Stimulated activated CD8-positive, alpha-beta memory T cell treated with anti-CD3 and anti-CD28 coated beads, Interleukin-7, amount 100 ng/mL, for 1 hour (primary cell): ENCODE measurements at regions not wholly inside any gene's neighbourhood (a gene's known extent, or its start where the extent isn't known, plus 50 kb on each side); places are given as distances from the start of the nearest gene placed in this dataset.

Experiments used
- DNase-seq, 2 donors: peaks; one replicate each; pipeline ENCODE4 v3.0.0-alpha.2; 2020; ENCODE audit warnings: low read depth in 2 of 2

GRCh38 chr15:93321881-93322282 is 232.9 kb upstream of the RGMA start:
- DNase-seq: no peak

GRCh38 chr15:93319121-93319814 is 230.3 kb upstream of the RGMA start:
- DNase-seq: no peak

DNA sequence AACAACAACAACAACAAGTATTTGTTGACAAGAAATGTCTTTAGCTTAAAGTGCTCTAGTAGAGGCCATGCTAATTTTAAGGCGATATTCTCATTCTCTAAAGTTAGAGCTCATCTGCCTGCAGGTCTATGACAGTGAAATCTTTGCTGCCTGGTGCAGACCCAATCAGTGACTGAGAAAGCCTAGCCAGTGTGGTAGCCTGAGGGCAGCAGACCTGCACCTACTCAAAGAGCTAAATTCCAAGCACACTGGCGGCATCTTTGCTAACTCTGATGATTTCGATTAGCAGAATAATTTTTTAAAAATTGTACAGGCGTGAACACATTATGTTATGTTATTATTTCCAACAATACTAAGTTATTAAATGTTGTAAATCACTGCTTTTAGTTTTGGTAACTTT is 228.8 kb upstream of the RGMA start:
- no peak for DNase-seq

- no peak for DNase-seq
Observed at GRCh38 chr15:93314245-93314644, 225.2 kb upstream of the RGMA start.

DNA sequence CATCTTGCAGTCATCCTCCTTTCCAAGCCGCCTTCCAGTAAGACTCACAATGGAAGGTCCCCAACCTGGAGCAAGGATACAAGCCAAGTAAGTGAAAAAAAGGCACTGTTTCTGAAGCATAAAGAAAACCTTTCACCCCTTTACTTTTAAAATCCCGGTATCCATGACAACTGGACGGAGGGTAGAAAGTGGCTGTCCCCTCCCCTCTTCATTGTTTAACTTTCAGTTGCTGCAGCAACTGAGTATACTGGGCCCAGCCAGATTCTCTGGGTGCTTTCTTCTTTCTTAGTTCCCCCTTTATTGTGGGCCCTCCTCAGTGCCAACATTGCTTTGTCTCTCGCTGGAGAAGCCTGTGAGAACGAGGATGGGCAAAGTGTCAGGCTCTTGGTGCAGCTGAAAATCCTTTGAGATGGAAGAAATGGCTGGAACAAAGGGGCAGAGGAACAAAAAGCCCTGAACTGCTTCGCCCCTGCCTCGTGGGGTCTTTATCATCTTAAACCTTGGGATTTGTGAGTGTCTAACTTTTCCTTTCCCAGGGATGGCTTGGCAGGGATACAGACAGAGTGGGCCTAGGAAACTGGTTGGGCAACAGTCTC is 224.0 kb upstream of the RGMA start:
- no peak for DNase-seq

DNA sequence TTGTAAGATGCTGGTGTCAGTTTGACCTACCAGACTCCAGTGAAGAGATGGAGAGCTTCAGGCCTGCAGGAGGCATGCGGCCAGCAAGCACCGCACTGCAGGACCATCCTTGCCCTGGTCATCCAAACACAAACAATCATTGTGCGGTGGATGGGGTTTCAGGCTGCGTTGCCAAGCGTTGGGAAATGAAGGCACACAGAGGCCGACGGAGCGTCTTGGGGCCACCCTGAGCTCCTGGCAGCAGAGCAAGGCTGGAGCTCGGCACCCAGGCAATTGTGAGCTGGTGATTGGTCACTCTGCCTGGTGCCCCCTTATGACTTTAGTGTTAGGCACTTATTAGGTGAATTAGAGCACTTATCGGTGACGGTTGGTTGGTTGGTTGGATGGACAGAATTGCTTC is 222.6 kb upstream of the RGMA start:
- no peak for DNase-seq

DNA sequence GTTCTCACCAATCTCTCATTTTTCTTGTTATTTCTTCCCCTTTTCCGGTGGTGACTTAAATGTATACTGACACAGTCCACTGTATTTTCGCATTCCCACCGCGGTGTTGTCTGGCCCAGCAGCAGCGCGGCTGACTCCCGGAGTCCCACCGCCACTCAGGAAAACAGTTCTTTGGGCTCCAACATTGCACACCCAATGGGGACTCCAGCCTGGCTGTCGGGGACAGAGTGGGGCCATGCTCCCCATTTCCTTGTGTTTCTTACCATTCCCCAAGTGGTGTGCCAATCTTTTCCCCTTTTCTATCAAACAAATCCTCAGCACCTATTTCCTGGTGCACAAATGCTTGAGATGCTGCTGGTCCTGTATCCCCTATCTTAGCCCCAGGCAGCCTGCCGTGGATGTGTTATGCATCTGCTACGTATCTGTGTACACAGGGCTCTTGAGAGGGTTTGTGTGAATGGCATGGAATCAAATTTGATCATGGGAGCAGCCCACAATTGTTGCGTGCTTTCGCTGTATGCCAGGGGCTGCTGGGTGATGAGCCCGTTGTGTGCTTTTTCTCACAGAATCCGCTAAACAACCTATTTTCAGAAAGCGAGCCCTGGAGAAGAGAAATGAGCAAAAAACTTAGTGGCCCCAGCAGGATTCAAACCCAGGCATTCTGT is 219.1 kb upstream of the RGMA start:
- no peak for DNase-seq

GRCh38 chr15:93307513-93307912 is 218.5 kb upstream of the RGMA start:
- no peak for DNase-seq

DNA sequence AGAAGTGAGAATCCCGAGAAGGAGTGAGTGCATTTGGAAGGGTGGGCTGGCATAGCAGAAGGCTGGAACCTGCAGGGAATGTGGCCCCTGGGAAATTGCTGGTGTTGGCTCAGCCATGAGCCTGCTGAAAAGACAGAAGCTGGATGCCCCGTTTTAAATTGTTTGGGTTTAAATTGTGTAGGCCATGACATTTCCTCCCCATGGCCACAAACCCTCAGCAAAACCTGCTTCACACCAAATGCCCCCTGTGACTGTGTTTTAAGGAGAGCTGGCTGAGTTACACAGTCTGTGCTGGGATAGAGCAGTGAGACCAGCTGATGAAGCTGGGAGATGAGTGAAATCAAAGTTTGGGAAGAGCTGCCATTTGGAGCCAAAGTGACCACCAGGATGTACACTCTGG is 216.3 kb upstream of the RGMA start:
- DNase-seq: no peak

DNA sequence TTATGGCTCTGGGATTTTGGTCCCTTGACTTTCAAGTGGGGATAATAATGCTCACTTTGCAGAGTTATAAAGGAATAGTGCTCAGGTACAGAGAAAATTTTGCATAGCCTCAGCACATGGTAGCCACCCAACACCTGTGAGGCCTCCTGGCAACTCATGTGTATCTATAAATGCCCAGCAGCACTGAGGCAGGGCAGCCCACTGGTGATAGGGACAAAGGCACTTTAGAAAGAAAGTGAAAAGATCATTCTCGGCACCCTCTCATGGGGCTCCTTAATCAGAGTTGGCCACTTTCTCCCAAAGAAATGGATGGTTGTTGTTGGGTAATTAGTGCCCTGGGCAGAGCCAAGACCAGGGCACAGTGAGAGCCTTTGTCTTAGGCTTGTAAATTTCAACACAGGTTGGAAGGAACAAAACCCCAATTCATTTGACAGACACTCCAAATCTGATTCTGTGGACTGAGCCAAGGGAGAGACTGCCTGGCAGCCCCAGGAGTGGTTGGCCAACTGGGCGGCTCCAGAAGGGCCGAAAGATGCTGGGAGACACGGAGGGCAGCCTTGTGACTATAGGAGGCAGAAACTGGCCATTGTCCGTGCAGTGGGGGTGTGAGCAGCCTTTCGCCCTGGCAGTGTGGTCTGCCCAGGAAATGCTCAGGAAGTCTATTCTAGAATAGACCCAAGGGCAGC is 213.2 kb upstream of the RGMA start:
- no peak for DNase-seq

GRCh38 chr15:93300796-93301195 is 211.8 kb upstream of the RGMA start:
- DNase-seq: no peak

- DNase-seq: no peak
Observed at GRCh38 chr15:93299675-93300074, 210.7 kb upstream of the RGMA start.

GRCh38 chr15:93298901-93299300 is 209.9 kb upstream of the RGMA start:
- DNase-seq: no peak

- no peak for DNase-seq
Observed at GRCh38 chr15:93296759-93297500, 207.9 kb upstream of the RGMA start.

GRCh38 chr15:93294896-93295295 is 205.9 kb upstream of the RGMA start:
- DNase-seq: no peak

GRCh38 chr15:93294066-93294465 is 205.1 kb upstream of the RGMA start:
- no peak for DNase-seq

GRCh38 chr15:93291380-93291779 is 202.4 kb upstream of the RGMA start:
- no peak for DNase-seq

DNA sequence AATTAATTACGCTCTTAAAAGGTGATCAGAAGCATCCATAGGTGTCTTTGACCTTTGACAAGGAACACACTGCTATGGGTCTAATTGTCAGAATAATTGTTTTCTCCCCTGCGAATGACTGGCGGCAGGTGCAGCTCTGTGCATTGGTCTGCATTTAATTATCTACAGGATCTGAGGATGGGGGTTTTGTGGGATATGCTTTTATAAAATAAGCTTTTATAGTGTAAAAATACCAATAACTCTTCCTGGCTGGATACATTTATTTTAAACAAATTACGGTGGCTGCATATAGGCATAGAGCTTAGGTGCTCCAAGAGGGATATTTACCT is 201.6 kb upstream of the RGMA start:
- no peak for DNase-seq

- no peak for DNase-seq
Observed at GRCh38 chr15:93289941-93290617, 201.1 kb upstream of the RGMA start.

DNA sequence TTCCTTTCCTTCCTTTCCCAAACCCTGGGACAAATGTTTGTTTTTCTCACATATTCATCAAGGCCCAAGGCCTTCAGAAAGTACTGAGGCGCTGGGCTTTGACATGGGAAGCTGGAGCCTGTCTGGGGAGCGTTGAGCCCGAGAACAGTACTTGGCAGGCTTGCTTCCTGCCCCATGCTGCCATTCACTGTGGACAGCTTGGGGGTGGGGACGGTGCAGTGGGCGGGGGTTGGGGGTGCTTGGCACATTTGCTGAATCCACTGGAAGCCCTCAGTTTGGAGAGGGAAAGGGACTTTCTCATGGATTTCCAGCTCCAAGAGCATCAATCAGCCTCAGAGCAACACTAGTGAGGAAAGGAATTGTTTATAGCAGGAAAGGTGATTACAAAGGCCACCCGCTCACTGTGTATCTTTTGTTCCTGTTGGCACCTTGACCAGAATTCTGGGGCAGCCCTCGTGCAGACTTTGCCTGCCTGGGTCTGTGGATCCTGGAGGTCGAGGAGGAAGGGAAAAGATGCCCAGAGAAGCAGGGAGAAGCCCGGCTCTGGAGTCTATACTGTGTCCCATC is 199.8 kb upstream of the RGMA start:
- no peak for DNase-seq

DNA sequence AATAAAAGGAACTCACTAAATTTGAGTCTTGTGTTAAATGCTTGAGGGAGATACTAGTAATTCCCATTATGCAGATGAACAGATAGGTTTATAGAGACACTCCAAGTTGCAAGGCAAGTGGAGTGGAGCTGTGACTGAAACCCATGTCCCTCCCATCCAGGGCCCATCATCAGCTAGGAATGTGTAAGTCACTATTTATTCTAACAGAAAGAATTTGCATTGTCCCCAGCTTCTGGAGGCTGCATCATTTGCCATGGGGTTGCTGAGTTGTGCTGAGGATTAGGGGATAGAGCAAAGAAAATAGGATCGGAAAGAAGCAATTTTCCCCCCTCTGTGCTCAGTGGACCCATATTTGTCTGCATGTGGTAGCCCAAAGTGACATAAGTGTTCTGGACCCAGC is 197.4 kb upstream of the RGMA start:
- no peak for DNase-seq
